ENCODE measurements at regions not wholly inside any gene's neighbourhood (a gene's known extent, or its start where the extent isn't known, plus 50 kb on each side); places are given as distances from the start of the nearest gene placed in this dataset.
"Not testable (repeated sequence)": the region's sequence is repeated elsewhere in the genome, so short reads cannot be mapped to it uniquely, and the experiment has no call there.

DNA sequence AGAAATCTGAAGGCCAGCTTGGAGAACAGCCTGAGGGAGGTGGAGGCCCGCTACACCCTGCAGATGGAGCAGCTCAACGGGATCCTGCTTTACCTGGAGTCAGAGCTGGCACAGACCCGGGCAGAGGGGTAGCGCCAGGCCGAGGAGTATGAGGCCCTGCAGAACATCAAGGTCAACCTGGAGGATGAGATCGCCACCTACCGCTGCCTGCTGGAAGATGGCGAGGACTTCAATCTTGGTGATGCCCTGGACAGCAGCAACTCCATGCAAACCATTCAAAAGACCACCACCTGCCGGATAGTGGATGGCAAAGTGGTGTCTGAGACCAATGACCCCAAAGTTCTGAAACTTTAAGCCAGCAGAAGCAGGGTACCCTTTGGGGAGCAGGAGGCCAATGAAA is 318.4 kb downstream of the ZFHX3 start:
- not testable (repeated sequence) for H3K4me1 ChIP-seq (ENCODE audit: control insufficient read depth, extremely low read depth, insufficient read depth, low read length); H4K20me1 ChIP-seq (ENCODE audit: control insufficient read depth, extremely low read depth, insufficient read depth, low read length); H3K4me2 ChIP-seq (ENCODE audit: extremely low read depth, insufficient read depth, low read length); H3K27ac ChIP-seq (ENCODE audit: insufficient read depth, low read length); H3K4me3 ChIP-seq (replicated peaks in 1 of 4; ENCODE audit: control extremely low read depth in 1 of 4, insufficient read depth in 1 of 4, low read depth in 3 of 4, low read length in 4 of 4); H3K27me3 ChIP-seq (ENCODE audit: control insufficient read depth, insufficient read depth, low read length); H3K79me2 ChIP-seq (ENCODE audit: control insufficient read depth, insufficient read depth, low read length); DNase-seq (ENCODE audit: low read depth in 2 of 2); H3K9me3 ChIP-seq (ENCODE audit: control insufficient read depth, insufficient read depth, low read depth, low read length); H3K9ac ChIP-seq (ENCODE audit: insufficient read depth, low read length); H3K36me3 ChIP-seq (ENCODE audit: control insufficient read depth, insufficient read depth, low read length); H2AFZ ChIP-seq (ENCODE audit: low read length)

DNA sequence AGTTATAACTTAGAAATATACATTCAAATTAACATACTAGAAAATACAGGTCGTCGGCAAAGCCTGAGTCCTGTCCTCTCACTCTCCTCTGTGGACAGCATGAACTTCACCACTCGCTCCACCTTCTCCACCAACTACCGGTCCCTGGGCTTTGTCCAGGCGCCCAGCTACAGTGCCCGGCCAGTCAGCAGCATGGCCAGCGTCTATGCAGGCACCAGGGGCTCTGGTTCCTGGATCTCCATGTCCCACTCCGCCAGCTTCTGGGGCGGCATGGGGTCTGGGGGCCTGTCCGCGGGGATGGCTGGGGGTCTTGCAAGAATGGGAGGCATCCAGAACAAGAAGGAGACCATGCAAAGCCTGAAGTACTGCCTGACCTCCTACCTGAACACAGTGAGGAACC is 319.4 kb downstream of the ZFHX3 start:
- H3K79me2 ChIP-seq (ENCODE audit: control insufficient read depth, insufficient read depth, low read length): no peaks in the 10 kb centered on the region
- no peaks in the 10 kb centered on the region for H4K20me1 ChIP-seq (ENCODE audit: control insufficient read depth, extremely low read depth, insufficient read depth, low read length)
- no peak overlapping the region for H3K4me3 ChIP-seq (replicated peaks in 1 of 4; ENCODE audit: control extremely low read depth in 1 of 4, insufficient read depth in 1 of 4, low read depth in 3 of 4, low read length in 4 of 4)
- no peaks in the 10 kb centered on the region for H3K27me3 ChIP-seq (ENCODE audit: control insufficient read depth, insufficient read depth, low read length)
- H3K27ac ChIP-seq (ENCODE audit: insufficient read depth, low read length): no peak overlapping the region
- H3K9ac ChIP-seq (ENCODE audit: insufficient read depth, low read length): no peak overlapping the region
- H2AFZ ChIP-seq (ENCODE audit: low read length): no peak overlapping the region
- H3K36me3 ChIP-seq (ENCODE audit: control insufficient read depth, insufficient read depth, low read length): no peaks in the 10 kb centered on the region
- no peaks in the 10 kb centered on the region for H3K9me3 ChIP-seq (ENCODE audit: control insufficient read depth, insufficient read depth, low read depth, low read length)
- no peak overlapping the region for H3K4me2 ChIP-seq (ENCODE audit: extremely low read depth, insufficient read depth, low read length)
- H3K4me1 ChIP-seq (ENCODE audit: control insufficient read depth, extremely low read depth, insufficient read depth, low read length): peaks cover 2% of the 10 kb centered on the region
- DNase-seq (ENCODE audit: low read depth in 2 of 2): no peak
- TF ChIP-seq, protein P1, sequence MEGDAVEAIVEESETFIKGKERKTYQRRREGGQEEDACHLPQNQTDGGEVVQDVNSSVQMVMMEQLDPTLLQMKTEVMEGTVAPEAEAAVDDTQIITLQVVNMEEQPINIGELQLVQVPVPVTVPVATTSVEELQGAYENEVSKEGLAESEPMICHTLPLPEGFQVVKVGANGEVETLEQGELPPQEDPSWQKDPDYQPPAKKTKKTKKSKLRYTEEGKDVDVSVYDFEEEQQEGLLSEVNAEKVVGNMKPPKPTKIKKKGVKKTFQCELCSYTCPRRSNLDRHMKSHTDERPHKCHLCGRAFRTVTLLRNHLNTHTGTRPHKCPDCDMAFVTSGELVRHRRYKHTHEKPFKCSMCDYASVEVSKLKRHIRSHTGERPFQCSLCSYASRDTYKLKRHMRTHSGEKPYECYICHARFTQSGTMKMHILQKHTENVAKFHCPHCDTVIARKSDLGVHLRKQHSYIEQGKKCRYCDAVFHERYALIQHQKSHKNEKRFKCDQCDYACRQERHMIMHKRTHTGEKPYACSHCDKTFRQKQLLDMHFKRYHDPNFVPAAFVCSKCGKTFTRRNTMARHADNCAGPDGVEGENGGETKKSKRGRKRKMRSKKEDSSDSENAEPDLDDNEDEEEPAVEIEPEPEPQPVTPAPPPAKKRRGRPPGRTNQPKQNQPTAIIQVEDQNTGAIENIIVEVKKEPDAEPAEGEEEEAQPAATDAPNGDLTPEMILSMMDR (conservative IDR thresholded peaks at IDR 0.05 in 1 of 2, IDR thresholded peaks at IDR 0.05 in 1 of 2; ENCODE audit: low read depth in 1 of 2, low read length in 2 of 2): no peak
- TF ChIP-seq EZH2 (IDR thresholded peaks at IDR 0.05; ENCODE audit: low read length, missing control alignments): no peak

DNA sequence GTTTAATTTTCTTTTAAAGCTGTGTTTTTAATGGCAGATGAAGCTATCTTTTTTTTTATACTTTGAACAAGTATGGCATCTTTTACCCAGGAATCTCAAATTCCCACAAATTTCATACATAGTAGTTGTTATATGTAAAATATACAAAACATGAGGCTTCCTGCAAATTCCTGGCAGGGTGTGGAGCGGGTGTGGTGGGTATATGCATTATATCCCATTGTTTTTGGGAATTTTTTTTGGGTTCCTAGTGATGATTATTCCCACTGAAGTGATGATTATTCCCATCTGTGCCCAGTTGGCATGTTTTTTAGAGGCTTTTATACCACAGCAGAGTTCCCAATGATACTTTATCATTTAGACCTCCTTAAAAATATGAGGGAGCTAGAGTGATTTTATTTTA is 320.4 kb downstream of the ZFHX3 start:
- no peak overlapping the region for H3K27ac ChIP-seq (ENCODE audit: insufficient read depth, low read length)
- peaks cover 3% of the 10 kb centered on the region for H3K4me1 ChIP-seq (ENCODE audit: control insufficient read depth, extremely low read depth, insufficient read depth, low read length)
- no peaks in the 10 kb centered on the region for H3K9me3 ChIP-seq (ENCODE audit: control insufficient read depth, insufficient read depth, low read depth, low read length)
- no peaks in the 10 kb centered on the region for H3K27me3 ChIP-seq (ENCODE audit: control insufficient read depth, insufficient read depth, low read length)
- no peak overlapping the region for H3K9ac ChIP-seq (ENCODE audit: insufficient read depth, low read length)
- H3K79me2 ChIP-seq (ENCODE audit: control insufficient read depth, insufficient read depth, low read length): no peaks in the 10 kb centered on the region
- H2AFZ ChIP-seq (ENCODE audit: low read length): no peak overlapping the region
- DNase-seq (ENCODE audit: low read depth in 2 of 2): no peak
- no peak overlapping the region for H3K4me3 ChIP-seq (replicated peaks in 1 of 4; ENCODE audit: control extremely low read depth in 1 of 4, insufficient read depth in 1 of 4, low read depth in 3 of 4, low read length in 4 of 4)
- no peak overlapping the region for H3K4me2 ChIP-seq (ENCODE audit: extremely low read depth, insufficient read depth, low read length)
- no peaks in the 10 kb centered on the region for H3K36me3 ChIP-seq (ENCODE audit: control insufficient read depth, insufficient read depth, low read length)
- no peak for TF ChIP-seq EZH2 (IDR thresholded peaks at IDR 0.05; ENCODE audit: low read length, missing control alignments)
- TF ChIP-seq, protein P1 (conservative IDR thresholded peaks at IDR 0.05 in 1 of 2, IDR thresholded peaks at IDR 0.05 in 1 of 2; ENCODE audit: low read depth in 1 of 2, low read length in 2 of 2): no peak
- no peaks in the 10 kb centered on the region for H4K20me1 ChIP-seq (ENCODE audit: control insufficient read depth, extremely low read depth, insufficient read depth, low read length)

DNA sequence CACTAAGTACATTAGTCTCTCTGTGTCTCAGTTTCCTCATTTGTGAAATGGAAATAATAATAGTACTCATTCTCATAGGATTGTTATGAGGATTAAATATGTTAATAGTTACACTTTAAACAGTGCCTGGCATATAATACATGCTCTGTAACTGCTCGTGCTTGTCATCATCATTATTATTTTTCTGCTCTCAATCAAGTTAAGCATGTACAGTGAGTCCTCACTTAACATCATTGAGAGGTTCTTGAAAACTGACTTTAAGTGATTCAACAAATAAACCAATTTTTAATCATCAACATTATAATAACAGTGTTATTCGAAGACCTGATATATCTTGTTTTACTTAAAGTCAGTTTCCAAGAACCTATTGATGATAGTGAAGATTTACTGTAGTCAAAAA is 322.3 kb downstream of the ZFHX3 start:
- H2AFZ ChIP-seq (ENCODE audit: low read length): no peak overlapping the region
- no peaks in the 10 kb centered on the region for H3K79me2 ChIP-seq (ENCODE audit: control insufficient read depth, insufficient read depth, low read length)
- H3K27me3 ChIP-seq (ENCODE audit: control insufficient read depth, insufficient read depth, low read length): no peaks in the 10 kb centered on the region
- no peak overlapping the region for H3K27ac ChIP-seq (ENCODE audit: insufficient read depth, low read length)
- H3K9me3 ChIP-seq (ENCODE audit: control insufficient read depth, insufficient read depth, low read depth, low read length): no peaks in the 10 kb centered on the region
- H4K20me1 ChIP-seq (ENCODE audit: control insufficient read depth, extremely low read depth, insufficient read depth, low read length): no peaks in the 10 kb centered on the region
- no peak overlapping the region for H3K9ac ChIP-seq (ENCODE audit: insufficient read depth, low read length)
- DNase-seq (ENCODE audit: low read depth in 2 of 2): no peak
- no peak overlapping the region for H3K4me3 ChIP-seq (replicated peaks in 1 of 4; ENCODE audit: control extremely low read depth in 1 of 4, insufficient read depth in 1 of 4, low read depth in 3 of 4, low read length in 4 of 4)
- H3K4me2 ChIP-seq (ENCODE audit: extremely low read depth, insufficient read depth, low read length): no peak overlapping the region
- no peaks in the 10 kb centered on the region for H3K36me3 ChIP-seq (ENCODE audit: control insufficient read depth, insufficient read depth, low read length)
- no peak for TF ChIP-seq EZH2 (IDR thresholded peaks at IDR 0.05; ENCODE audit: low read length, missing control alignments)
- TF ChIP-seq, protein P1 (conservative IDR thresholded peaks at IDR 0.05 in 1 of 2, IDR thresholded peaks at IDR 0.05 in 1 of 2; ENCODE audit: low read depth in 1 of 2, low read length in 2 of 2): no peak
- H3K4me1 ChIP-seq (ENCODE audit: control insufficient read depth, extremely low read depth, insufficient read depth, low read length): peaks cover 3% of the 10 kb centered on the region

Data from fibroblast of lung (primary cell).